ENCODE measurements at regions not wholly inside any gene's neighbourhood (a gene's known extent, or its start where the extent isn't known, plus 50 kb on each side); places are given as distances from the start of the nearest gene placed in this dataset.

DNA sequence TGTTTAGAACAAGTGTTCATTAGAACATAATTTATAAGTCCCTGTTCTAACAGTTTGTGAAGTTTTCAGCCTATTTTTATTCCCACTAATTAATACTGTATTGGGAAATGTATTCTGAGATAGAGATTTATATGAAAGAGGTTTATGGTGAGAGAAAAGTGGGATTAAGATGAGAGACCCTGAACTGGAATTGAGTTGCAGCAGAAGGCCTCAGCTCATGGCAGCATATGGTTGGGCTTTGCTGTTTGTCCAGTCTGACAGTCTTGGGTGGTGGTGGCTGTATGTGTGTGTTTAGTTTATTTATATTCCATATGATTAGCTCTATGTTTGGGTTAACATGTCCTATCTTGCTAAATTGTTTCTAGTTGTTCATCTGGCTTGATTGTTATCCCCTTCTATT lies 575.1 kb downstream of the SLITRK5 start:
- DNase-seq (ENCODE audit: low spot score), result no peak
- H3K4me3 ChIP-seq (ENCODE audit: low read depth, low read length, poor library complexity, severe bottlenecking), result no peak overlapping the region
- no peak overlapping the region for H3K27ac ChIP-seq (ENCODE audit: low read depth, low read length, poor library complexity, severe bottlenecking)
- BruUV-seq (replicated peaks), result no TSS peak
- H3K4me1 ChIP-seq (ENCODE audit: insufficient read depth, low read length, poor library complexity, severe bottlenecking), result no peaks in the 10 kb centered on the region
- no peak for TF ChIP-seq EZH2 (IDR thresholded peaks at IDR 0.05; ENCODE audit: borderline replicate concordance, low read depth, low read length, poor library complexity, severe bottlenecking)
- TF ChIP-seq, protein P1, sequence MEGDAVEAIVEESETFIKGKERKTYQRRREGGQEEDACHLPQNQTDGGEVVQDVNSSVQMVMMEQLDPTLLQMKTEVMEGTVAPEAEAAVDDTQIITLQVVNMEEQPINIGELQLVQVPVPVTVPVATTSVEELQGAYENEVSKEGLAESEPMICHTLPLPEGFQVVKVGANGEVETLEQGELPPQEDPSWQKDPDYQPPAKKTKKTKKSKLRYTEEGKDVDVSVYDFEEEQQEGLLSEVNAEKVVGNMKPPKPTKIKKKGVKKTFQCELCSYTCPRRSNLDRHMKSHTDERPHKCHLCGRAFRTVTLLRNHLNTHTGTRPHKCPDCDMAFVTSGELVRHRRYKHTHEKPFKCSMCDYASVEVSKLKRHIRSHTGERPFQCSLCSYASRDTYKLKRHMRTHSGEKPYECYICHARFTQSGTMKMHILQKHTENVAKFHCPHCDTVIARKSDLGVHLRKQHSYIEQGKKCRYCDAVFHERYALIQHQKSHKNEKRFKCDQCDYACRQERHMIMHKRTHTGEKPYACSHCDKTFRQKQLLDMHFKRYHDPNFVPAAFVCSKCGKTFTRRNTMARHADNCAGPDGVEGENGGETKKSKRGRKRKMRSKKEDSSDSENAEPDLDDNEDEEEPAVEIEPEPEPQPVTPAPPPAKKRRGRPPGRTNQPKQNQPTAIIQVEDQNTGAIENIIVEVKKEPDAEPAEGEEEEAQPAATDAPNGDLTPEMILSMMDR (conservative IDR thresholded peaks at IDR 0.05; ENCODE audit: low read depth, low read length), result no peak
- POLR2A ChIA-PET (ENCODE audit: low non-redundant PET), result no interaction called here
- CTCF ChIA-PET, result no interaction called here
- no peaks in the 10 kb centered on the region for H3K27me3 ChIP-seq (replicated peaks; ENCODE audit: insufficient read depth, low read depth, low read length, poor library complexity)
- intact Hi-C loops (cut with micrococcal nuclease; ENCODE audit: unreplicated experiment), result no loop called here
- H3K36me3 ChIP-seq (ENCODE audit: insufficient read depth, low read length, poor library complexity, severe bottlenecking), result no peaks in the 10 kb centered on the region
- H3K9me3 ChIP-seq (ENCODE audit: low read depth, low read length, poor library complexity, severe bottlenecking), result no peaks in the 10 kb centered on the region

DNA sequence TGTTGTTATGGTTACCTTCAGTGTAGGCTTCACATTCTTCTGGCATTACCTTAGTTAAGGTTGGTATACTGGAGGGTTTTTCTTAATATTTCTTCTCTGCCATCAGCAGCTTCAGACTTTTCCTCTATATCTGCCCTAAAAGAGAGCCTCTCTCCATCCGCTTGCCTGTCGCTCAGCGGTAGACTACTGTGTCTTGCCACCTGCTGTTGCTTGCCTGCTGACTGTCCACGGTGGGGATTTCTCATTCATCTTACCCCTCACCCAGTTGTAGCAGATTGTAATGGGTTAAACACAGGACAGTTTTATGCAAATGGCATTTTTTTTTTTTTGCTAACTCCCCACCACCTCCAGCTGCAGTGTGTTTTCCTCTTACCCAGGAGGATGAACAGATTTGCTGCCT lies 577.2 kb downstream of the SLITRK5 start:
- TF ChIP-seq, protein P1 (conservative IDR thresholded peaks at IDR 0.05; ENCODE audit: low read depth, low read length), result no peak
- TF ChIP-seq EZH2 (IDR thresholded peaks at IDR 0.05; ENCODE audit: borderline replicate concordance, low read depth, low read length, poor library complexity, severe bottlenecking), result no peak

DNA sequence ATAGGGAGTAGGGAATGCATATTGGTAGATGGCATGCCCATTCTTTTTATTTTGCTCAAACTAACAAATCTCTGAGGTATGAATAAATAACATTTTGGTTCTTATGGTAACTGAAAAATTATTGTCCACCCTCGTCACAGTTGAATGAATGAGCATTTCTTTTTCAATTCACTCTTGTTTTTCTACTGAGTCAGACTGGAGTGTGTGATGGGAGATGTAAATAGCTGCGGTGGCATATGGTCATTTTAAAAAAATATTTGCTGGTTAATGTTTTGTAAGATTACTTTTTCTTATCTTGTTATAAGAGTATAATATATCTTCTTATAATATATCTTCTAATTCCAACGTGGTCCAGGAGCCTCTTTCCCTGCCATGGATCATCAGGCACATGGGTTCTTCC lies 586.5 kb downstream of the SLITRK5 start:
- Histone ChIP-seq H3K9me3 (ENCODE audit: low read depth, low read length, poor library complexity, severe bottlenecking) (no peaks in the 10 kb centered on the region), H3K4me3 (ENCODE audit: low read depth, low read length, poor library complexity, severe bottlenecking) (no peak overlapping the region), H3K27ac (ENCODE audit: low read depth, low read length, poor library complexity, severe bottlenecking) (no peak overlapping the region), H3K27me3 (replicated peaks; ENCODE audit: insufficient read depth, low read depth, low read length, poor library complexity) (no peaks in the 10 kb centered on the region), H3K36me3 (ENCODE audit: insufficient read depth, low read length, poor library complexity, severe bottlenecking) (no peaks in the 10 kb centered on the region), H3K4me1 (ENCODE audit: insufficient read depth, low read length, poor library complexity, severe bottlenecking) (no peaks in the 10 kb centered on the region)
- intact Hi-C loops (cut with micrococcal nuclease; ENCODE audit: unreplicated experiment), result no loop called here
- TF ChIP-seq, protein P1 (conservative IDR thresholded peaks at IDR 0.05; ENCODE audit: low read depth, low read length), result no peak
- no peak for TF ChIP-seq EZH2 (IDR thresholded peaks at IDR 0.05; ENCODE audit: borderline replicate concordance, low read depth, low read length, poor library complexity, severe bottlenecking)
- no TSS peak for BruUV-seq (replicated peaks)
- POLR2A ChIA-PET (ENCODE audit: low non-redundant PET), result no interaction called here
- CTCF ChIA-PET, result no interaction called here
- DNase-seq (ENCODE audit: low spot score), result no peak

More for the DNA sequence above, 577.2 kb downstream of the SLITRK5 start:
- no peak overlapping the region for H3K4me3 ChIP-seq (ENCODE audit: low read depth, low read length, poor library complexity, severe bottlenecking)
- no peak for DNase-seq (ENCODE audit: low spot score)
- no TSS peak for BruUV-seq (replicated peaks)
- H3K27me3 ChIP-seq (replicated peaks; ENCODE audit: insufficient read depth, low read depth, low read length, poor library complexity), result no peaks in the 10 kb centered on the region
- CTCF ChIA-PET, result no interaction called here
- no peaks in the 10 kb centered on the region for H3K36me3 ChIP-seq (ENCODE audit: insufficient read depth, low read length, poor library complexity, severe bottlenecking)
- no peaks in the 10 kb centered on the region for H3K9me3 ChIP-seq (ENCODE audit: low read depth, low read length, poor library complexity, severe bottlenecking)
- H3K27ac ChIP-seq (ENCODE audit: low read depth, low read length, poor library complexity, severe bottlenecking), result no peak overlapping the region
- H3K4me1 ChIP-seq (ENCODE audit: insufficient read depth, low read length, poor library complexity, severe bottlenecking), result no peaks in the 10 kb centered on the region
- POLR2A ChIA-PET (ENCODE audit: low non-redundant PET), result no interaction called here
- intact Hi-C loops (cut with micrococcal nuclease; ENCODE audit: unreplicated experiment), result no loop called here

All from A673 (cell line).